22Rv1 (cell line): ENCODE measurements at regions not wholly inside any gene's neighbourhood (a gene's known extent, or its start where the extent isn't known, plus 50 kb on each side); places are given as distances from the start of the nearest gene placed in this dataset.

Source experiments
- CTCF ChIP-seq: fragments of 450-650 bp; IDR thresholded peaks from 2 replicates; pipeline ENCODE4 v1.5.1; 2017; ENCODE audit warnings: mild to moderate bottlenecking
- ZFX ChIP-seq: fragments of 450-650 bp; IDR thresholded peaks from 2 replicates; pipeline ENCODE4 v1.6.1; 2017; ENCODE audit warnings: antibody characterized with exemption, borderline replicate concordance

GRCh38 chr3:124461838-124462632, 268.2 kb upstream of the UMPS start:
- no peak for TF ChIP-seq CTCF
- no peak for TF ChIP-seq ZFX
